Ectodermal cell (in vitro differentiated cells): ENCODE measurements at regions not wholly inside any gene's neighbourhood (a gene's known extent, or its start where the extent isn't known, plus 50 kb on each side); places are given as distances from the start of the nearest gene placed in this dataset.

ENCODE experiments used
- H3K27ac ChIP-seq: 2 replicates; pipeline ENCODE4 v1.7.0; 2013; ENCODE audit warnings: mild to moderate bottlenecking, low read depth, low read length; ENCODE audit not compliant: insufficient read depth, poor library complexity, severe bottlenecking
- H3K27me3 ChIP-seq: 2 replicates; pipeline ENCODE4 v1.7.0; 2013; ENCODE audit warnings: mild to moderate bottlenecking, low read length; ENCODE audit not compliant: insufficient read depth, control insufficient read depth, poor library complexity, severe bottlenecking
- H3K36me3 ChIP-seq: one replicate; pipeline ENCODE4 v1.7.0; 2013; ENCODE audit warnings: low read length; ENCODE audit not compliant: control insufficient read depth, insufficient read depth
- H3K4me1 ChIP-seq: one replicate; pipeline ENCODE4 v1.7.0; 2013; ENCODE audit warnings: low read length; ENCODE audit not compliant: control insufficient read depth, insufficient read depth
- H3K4me3 ChIP-seq: 2 replicates; pipeline ENCODE4 v1.7.0; 2013; ENCODE audit warnings: low read depth, low read length, control low read depth; ENCODE audit not compliant: insufficient read depth
- H3K9me3 ChIP-seq: 2 replicates; pipeline ENCODE4 v1.7.0; 2013; ENCODE audit warnings: mild to moderate bottlenecking, low read length, moderate library complexity; ENCODE audit not compliant: control insufficient read depth
- WGBS, 2 experiments: methylation state at CpG; one replicate each; pipeline ENCODE4 v1.1.7; 2013; ENCODE audit warnings: missing lambda C conversion rate in 2 of 2; 5-methylcytosine and 5-hydroxymethylcytosine counted together

DNA sequence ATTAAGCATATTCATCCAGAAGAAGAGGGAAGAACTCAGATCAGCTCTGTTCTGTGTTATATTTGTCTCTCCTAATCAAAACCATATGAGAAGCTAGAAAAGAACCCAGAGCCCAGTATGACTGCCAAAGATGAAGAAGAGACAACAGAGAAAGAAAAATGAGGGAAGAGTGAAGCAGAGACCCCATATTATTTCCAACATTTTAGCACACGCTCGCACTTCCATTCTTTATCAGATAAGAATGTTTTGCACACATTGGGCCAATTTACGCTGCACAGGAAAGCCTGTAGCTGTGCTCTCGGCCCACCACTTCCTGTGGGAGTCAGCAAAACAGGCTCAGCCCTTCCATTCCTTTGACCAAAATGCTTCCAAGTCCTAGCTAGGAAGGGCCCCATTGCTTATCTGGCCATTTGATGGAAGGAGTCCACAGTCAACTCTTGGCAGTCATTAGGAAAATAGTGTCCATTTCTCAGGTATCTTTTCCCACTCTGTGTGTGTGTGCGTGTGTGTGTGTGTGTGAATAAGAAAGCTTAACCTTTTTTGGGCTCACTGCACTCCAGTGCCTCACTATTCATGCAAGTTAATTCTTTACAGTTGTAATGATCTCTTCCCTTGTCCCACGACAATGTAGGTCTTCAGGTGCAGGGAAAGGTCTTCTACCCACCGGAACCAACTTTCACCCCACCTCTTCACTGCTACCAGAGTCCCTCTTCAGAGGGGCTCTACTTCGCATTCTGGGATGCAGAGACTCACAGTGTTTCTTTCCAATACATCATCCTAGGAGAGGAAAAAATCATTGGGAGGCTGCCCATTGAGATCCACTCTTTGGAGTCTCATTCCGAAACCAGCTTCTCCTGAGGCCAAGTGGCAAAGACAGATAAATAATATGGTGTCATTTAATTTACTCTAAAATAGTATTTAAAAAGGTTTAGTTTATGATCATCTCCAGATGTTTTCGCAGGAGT, 237.5 kb downstream of the COG6 start:
- Histone ChIP-seq H3K27me3 (no peaks in the 10 kb centered on the region), H3K27ac (no peak overlapping the region), H3K4me3 (no peak overlapping the region), H3K36me3 (no peaks in the 10 kb centered on the region), H3K4me1 (no peaks in the 10 kb centered on the region), H3K9me3 (no peaks in the 10 kb centered on the region)
- WGBS, 2 experiments: 77 to 78% methylated on average over 9 to 10 of the region's 10 CpGs

DNA sequence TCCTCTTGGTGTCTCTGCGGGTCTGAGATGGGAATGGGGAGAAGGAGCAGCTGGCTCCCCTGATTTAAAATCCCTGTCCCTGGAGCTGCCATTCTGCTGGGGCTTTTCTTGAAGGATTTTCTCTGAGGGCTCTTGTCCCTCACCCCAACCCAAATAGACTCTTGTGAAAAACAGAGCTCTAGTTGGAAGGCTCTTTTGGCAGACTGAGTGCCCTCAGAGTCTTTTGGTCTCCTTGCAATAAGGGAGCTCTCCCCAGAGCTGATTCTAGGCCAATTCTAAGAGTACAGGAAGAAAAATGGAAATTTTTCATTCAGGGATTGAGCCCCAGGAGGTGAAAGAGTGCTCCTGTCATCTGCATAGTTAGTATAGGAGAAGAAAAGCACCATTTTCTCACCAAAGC, 238.3 kb downstream of the COG6 start:
- Histone ChIP-seq H3K27ac (no peak overlapping the region), H3K4me3 (no peak overlapping the region), H3K4me1 (no peaks in the 10 kb centered on the region), H3K27me3 (no peaks in the 10 kb centered on the region), H3K9me3 (no peaks in the 10 kb centered on the region), H3K36me3 (no peaks in the 10 kb centered on the region)
- WGBS, 2 experiments: 95 to 100% methylated on average over 1 of the region's 1 CpG

DNA sequence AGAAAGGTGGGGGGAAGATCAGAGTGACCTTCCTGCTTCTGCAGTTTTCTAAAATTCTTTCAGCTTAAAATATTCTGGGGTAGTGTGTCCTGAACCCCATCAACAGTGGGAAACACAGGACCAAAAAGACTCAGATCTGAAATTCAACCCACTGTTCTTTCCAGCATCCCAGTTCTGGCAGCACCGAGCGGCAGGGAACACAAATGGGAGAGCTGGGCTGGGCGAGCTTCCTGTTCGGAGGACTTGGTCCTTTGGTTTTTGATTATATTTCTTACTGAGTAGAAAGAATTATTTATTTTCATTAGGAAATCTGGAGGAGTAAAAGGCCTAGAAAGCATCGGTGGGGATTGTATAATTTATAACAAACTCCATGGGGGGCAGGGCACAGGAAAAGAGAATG, 239.1 kb downstream of the COG6 start:
- H3K4me1 ChIP-seq: no peaks in the 10 kb centered on the region
- no peaks in the 10 kb centered on the region for H3K36me3 ChIP-seq
- no peak overlapping the region for H3K4me3 ChIP-seq
- no peaks in the 10 kb centered on the region for H3K27me3 ChIP-seq
- WGBS, 2 experiments: 97 to 99% methylated on average over 4 to 5 of the region's 5 CpGs
- H3K27ac ChIP-seq: no peak overlapping the region
- no peaks in the 10 kb centered on the region for H3K9me3 ChIP-seq

DNA sequence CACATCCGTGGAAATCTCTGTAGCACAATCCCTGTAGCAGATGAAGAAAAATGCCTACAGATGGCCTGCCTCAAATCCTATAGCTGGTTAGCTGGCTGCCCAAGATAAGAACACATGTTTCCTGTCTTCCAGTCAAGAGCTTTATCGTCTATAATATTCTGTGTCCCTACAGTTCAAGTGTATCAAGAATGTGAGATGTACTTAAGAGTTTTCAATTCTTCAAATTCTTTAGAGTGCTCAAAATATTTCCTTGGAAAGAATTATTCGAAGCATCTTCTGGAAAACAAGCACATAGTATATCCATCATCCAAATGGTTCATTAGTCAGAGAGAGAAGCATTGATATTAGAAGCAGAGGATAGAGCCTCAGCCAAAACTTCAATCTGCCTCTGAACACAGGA, 239.8 kb downstream of the COG6 start:
- H3K9me3 ChIP-seq: no peaks in the 10 kb centered on the region
- H3K36me3 ChIP-seq: no peaks in the 10 kb centered on the region
- H3K4me1 ChIP-seq: no peaks in the 10 kb centered on the region
- 90% methylated on average over 2 to 3 of the region's 3 CpGs for WGBS, 2 experiments
- H3K27me3 ChIP-seq: no peaks in the 10 kb centered on the region
- H3K4me3 ChIP-seq: no peak overlapping the region
- no peak overlapping the region for H3K27ac ChIP-seq

DNA sequence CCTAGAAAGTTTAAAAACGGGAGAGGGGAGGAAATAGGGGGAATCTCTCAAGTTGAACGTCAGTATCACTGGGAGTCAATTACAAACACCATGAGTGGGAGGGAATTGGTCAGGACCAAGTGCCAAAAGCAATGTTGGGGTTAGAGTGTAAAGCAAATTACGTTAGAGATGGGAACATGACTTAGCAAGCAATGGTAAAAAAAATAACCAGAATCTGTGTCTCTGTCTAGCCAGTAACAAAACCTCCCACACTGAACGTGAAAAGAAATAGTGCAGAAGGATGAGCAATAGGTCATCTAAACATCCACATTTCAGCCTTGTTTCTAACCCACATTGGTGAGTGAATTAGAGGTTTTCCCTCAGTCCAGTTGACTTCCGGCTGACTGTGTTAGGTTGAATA, 242.2 kb downstream of the COG6 start:
- H3K9me3 ChIP-seq: no peaks in the 10 kb centered on the region
- no peaks in the 10 kb centered on the region for H3K27me3 ChIP-seq
- WGBS, 2 experiments: 93 to 98% methylated on average over 4 to 5 of the region's 5 CpGs
- H3K27ac ChIP-seq: no peak overlapping the region
- no peak overlapping the region for H3K4me3 ChIP-seq
- no peaks in the 10 kb centered on the region for H3K4me1 ChIP-seq
- no peaks in the 10 kb centered on the region for H3K36me3 ChIP-seq

DNA sequence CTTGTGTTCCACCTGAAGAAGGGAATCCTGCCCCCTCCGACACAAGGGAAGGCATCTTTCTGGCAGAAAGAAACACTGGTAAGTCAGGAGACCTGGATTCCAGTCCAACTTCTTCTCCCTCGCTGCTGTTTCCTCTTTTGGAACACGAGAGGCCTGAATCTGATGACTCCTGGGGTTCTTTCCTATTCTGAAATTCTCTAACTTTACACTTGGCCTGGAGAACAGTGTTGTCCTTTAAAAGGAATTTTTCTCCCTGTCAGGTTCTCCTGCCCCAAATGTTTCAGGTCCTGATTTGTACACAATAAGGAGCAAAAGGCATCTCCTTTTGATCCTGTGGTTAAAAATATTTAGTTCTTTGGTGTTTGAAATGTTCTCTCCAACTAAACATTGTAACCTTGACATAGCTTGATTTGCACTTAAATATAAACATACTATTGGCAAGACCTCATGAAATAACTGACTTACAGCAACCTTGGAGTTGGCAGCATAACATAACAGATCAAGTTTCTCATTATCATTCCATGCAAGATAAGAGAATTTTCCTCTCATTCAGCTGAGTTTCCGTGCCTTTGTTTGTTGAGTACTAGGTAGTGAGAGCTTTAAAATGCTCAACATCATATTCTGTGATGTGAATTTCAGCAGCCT, 244.8 kb downstream of the COG6 start:
- WGBS, 2 experiments: 92% methylated on average over 3 to 4 of the region's 4 CpGs
- Histone ChIP-seq H3K27me3 (no peaks in the 10 kb centered on the region), H3K27ac (no peak overlapping the region), H3K9me3 (no peaks in the 10 kb centered on the region), H3K36me3 (no peaks in the 10 kb centered on the region), H3K4me1 (no peaks in the 10 kb centered on the region), H3K4me3 (no peak overlapping the region)

DNA sequence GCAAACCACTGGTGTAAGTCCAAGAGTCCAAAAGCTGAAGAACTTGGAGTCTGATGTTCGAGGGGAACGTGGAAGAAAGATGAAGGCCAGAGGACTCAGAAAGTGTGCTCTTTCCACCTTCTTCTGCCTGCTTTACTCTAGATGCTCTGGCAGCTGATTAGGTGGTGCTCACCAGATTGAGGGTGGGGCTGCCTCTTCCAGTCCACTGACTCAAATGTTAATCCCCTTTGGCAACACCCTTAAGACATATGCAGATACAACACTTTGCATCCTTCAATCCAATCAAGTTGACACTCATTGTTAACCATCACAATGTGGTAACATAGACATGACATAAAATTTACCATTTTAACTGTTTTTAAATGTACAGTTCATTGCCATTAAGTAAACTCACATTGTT, 249.5 kb downstream of the COG6 start:
- Histone ChIP-seq H3K4me1 (no peaks in the 10 kb centered on the region), H3K4me3 (no peak overlapping the region), H3K27me3 (no peaks in the 10 kb centered on the region), H3K36me3 (no peaks in the 10 kb centered on the region), H3K27ac (no peak overlapping the region), H3K9me3 (no peaks in the 10 kb centered on the region)
- 93 to 100% methylated on average over 2 of the region's 2 CpGs for WGBS, 2 experiments

DNA sequence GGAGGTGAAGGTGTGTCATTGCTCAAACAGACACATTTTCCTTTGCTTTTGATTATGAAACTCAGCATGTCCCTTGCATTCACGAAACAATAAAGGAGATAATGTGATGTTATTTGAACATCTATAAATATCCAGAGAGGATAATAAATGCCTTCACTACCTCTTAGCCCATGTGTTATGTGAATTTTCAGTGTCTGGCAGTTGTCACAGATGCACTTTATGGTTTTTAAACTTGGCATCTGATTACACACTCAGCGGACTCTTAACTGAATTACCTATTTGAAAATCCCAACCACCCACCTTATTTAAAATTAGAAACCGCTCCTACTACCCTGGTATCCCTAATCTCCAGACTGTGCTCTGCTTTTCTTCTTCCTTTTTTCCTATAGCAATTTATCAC, 254.2 kb downstream of the COG6 start:
- Histone ChIP-seq H3K27me3 (no peaks in the 10 kb centered on the region), H3K27ac (no peak overlapping the region), H3K4me3 (no peak overlapping the region), H3K9me3 (no peaks in the 10 kb centered on the region), H3K36me3 (no peaks in the 10 kb centered on the region), H3K4me1 (no peaks in the 10 kb centered on the region)
- 90 to 91% methylated on average over 2 of the region's 3 CpGs for WGBS, 2 experiments

DNA sequence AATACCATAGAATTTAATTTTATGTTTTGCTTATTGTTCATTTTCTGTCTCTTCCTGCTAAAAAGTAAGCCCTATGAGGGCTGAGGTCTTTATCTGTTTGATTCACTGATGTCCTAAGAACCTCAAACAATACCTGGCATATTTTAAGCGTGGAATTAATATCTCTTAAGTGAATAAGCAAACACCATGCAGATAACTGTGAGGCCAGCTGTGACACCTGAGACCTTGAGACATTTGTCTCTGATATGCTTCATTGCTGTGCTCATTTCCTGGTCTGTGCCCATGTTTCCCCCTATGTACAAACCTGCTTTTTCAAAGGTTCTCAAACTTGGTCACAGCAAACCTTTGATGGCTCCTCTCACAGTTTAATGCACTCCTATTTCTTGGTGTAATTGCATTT, 254.6 kb downstream of the COG6 start:
- no peaks in the 10 kb centered on the region for H3K4me1 ChIP-seq
- no peaks in the 10 kb centered on the region for H3K27me3 ChIP-seq
- 95 to 98% methylated on average over 1 of the region's 1 CpG for WGBS, 2 experiments
- no peak overlapping the region for H3K27ac ChIP-seq
- H3K36me3 ChIP-seq: no peaks in the 10 kb centered on the region
- no peak overlapping the region for H3K4me3 ChIP-seq
- H3K9me3 ChIP-seq: no peaks in the 10 kb centered on the region

DNA sequence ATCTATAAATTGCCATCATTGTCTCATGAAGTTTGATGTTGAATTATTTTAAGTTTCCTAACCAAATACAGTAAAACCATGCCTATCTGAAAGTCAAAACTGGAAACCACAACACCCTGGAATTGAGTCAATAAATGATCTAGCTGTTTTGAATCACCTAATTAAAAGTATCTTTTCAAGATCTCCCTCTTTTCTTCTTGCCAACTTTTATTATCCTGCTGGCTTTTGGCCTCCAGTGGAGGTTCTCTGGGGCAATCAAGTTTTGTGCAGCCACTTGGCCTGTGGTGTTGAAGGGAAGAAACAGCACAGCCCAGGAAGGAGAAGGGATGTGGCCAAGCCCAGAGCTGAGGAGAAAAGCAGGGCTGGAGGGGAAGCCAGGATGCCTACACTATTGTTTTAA, 255.4 kb downstream of the COG6 start:
- H3K36me3 ChIP-seq: no peaks in the 10 kb centered on the region
- no peaks in the 10 kb centered on the region for H3K9me3 ChIP-seq
- H3K27ac ChIP-seq: no peak overlapping the region
- no peaks in the 10 kb centered on the region for H3K4me1 ChIP-seq
- no peak overlapping the region for H3K4me3 ChIP-seq
- no peaks in the 10 kb centered on the region for H3K27me3 ChIP-seq
